Thyroid gland (tissue), 4 donors: ENCODE measurements at regions not wholly inside any gene's neighbourhood (a gene's known extent, or its start where the extent isn't known, plus 50 kb on each side); places are given as distances from the start of the nearest gene placed in this dataset.

Experiments used
- POLR2A ChIP-seq, 2 donors: fragments of 450-650 bp; IDR thresholded peaks; one replicate each; pipeline ENCODE4 v1.6.1; 2017; ENCODE audit warnings: antibody characterized with exemption in 2 of 2, mild to moderate bottlenecking in 2 of 2, moderate library complexity in 1 of 2
- TF ChIP-seq, protein P1 (sequence below), 6 experiments: fragments of 200-600 bp in 3 of 6; fragments of 450-650 bp in 3 of 6; sonication (generic) in 3 of 6; IDR thresholded peaks; one replicate each; pipeline ENCODE4 v1.5.1; 2016 to 2019; ENCODE audit warnings: antibody characterized with exemption in 6 of 6, mild to moderate bottlenecking in 2 of 6, inconsistent platforms in 1 of 6, moderate library complexity in 1 of 6

DNA sequence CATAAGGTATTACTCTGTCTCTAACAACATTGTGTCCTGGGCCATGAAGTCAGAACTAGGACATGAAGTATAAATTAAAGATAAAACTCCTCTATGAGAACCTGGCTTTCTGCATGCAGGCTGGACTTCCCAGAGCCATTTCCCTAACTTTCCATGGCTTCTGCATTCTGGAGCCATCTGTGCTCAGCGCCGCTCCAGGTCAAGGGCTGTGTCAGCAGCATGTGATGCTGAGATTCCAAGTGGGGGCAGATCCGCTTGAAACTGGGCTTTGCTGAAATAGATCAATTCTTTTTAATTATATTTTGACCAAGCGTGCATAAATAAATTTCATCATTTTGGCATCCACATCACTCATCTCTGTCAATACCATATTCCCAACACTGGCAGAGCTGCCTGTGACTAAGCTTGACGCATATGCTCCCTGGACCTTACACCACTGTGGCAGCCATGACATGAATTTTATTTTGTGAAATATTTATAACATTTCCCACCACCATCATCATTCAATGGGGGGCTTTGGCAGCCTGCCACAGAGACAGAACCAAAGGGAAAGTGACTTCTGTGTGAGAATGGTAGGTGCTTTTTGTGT is 110.4 kb upstream of the KCNK1 start:
- TF ChIP-seq, protein P1, sequence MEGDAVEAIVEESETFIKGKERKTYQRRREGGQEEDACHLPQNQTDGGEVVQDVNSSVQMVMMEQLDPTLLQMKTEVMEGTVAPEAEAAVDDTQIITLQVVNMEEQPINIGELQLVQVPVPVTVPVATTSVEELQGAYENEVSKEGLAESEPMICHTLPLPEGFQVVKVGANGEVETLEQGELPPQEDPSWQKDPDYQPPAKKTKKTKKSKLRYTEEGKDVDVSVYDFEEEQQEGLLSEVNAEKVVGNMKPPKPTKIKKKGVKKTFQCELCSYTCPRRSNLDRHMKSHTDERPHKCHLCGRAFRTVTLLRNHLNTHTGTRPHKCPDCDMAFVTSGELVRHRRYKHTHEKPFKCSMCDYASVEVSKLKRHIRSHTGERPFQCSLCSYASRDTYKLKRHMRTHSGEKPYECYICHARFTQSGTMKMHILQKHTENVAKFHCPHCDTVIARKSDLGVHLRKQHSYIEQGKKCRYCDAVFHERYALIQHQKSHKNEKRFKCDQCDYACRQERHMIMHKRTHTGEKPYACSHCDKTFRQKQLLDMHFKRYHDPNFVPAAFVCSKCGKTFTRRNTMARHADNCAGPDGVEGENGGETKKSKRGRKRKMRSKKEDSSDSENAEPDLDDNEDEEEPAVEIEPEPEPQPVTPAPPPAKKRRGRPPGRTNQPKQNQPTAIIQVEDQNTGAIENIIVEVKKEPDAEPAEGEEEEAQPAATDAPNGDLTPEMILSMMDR (IDR thresholded peaks at IDR 0.05) = no peak
- no peak for TF ChIP-seq POLR2A (IDR thresholded peaks at IDR 0.05)
